H1 (cell line): ENCODE measurements at regions not wholly inside any gene's neighbourhood (a gene's known extent, or its start where the extent isn't known, plus 50 kb on each side); places are given as distances from the start of the nearest gene placed in this dataset.

ENCODE experiments used
- EGR1 ChIP-seq: IDR thresholded peaks from 2 replicates; pipeline ENCODE4 v1.6.1; 2011; ENCODE audit warnings: low read depth, low read length, borderline replicate concordance
- HDAC6 ChIP-seq: IDR thresholded peaks from one replicate; pipeline ENCODE4 v1.7.1; 2012; ENCODE audit warnings: low read depth, mild to moderate bottlenecking, inconsistent platforms, low read length, moderate library complexity

GRCh38 chr6:8557014-8557748 is 121.8 kb upstream of the SLC35B3 start (continued):
- no peak for TF ChIP-seq EGR1
- no peak for TF ChIP-seq HDAC6
